NCI-H2171 treated with DMSO at 0.1 percent for 48 hours (cell line): ENCODE measurements at regions not wholly inside any gene's neighbourhood (a gene's known extent, or its start where the extent isn't known, plus 50 kb on each side); places are given as distances from the start of the nearest gene placed in this dataset.

Source experiments
- DNase-seq: peaks from one replicate; lab custom pipeline; 2025; lab: John Stamatoyannopoulos, UW

- DNase-seq = no peak
These were observed 148.3 kb upstream of the GJB5 start for GRCh38 chr1:34606504-34606903.

- DNase-seq = no peak
These were observed 144.8 kb upstream of the GJB5 start for GRCh38 chr1:34610063-34610462.

- no peak for DNase-seq
These were observed 143.3 kb upstream of the GJB5 start for GRCh38 chr1:34611571-34611970.

- DNase-seq = no peak
These were observed 142.6 kb upstream of the GJB5 start for GRCh38 chr1:34612091-34612827.

- no peak for DNase-seq
These were observed 137.3 kb upstream of the GJB5 start for GRCh38 chr1:34617321-34618118.

- DNase-seq = no peak
These were observed 136.5 kb upstream of the GJB5 start for GRCh38 chr1:34618381-34618780.

- DNase-seq = peak; percentile 95
These were observed 135.6 kb upstream of the GJB5 start for GRCh38 chr1:34619256-34619655.

- no peak for DNase-seq
These were observed 132.9 kb upstream of the GJB5 start for GRCh38 chr1:34621916-34622315.

- DNase-seq = no peak
These were observed 129.3 kb upstream of the GJB5 start for GRCh38 chr1:34625521-34626015.

GRCh38 chr1:34627465-34628240 is 127.2 kb upstream of the GJB5 start:
- no peak for DNase-seq

GRCh38 chr1:34631126-34631525 is 123.7 kb upstream of the GJB5 start:
- no peak for DNase-seq

- DNase-seq = no peak
These were observed 115.1 kb upstream of the GJB5 start for GRCh38 chr1:34639701-34640100.

GRCh38 chr1:34640654-34641401 is 114.0 kb upstream of the GJB5 start:
- DNase-seq = no peak

GRCh38 chr1:34642679-34643078 is 112.2 kb upstream of the GJB5 start:
- DNase-seq = no peak

GRCh38 chr1:34645109-34645688 is 109.6 kb upstream of the GJB5 start:
- peak; percentile 16 for DNase-seq

- peak; percentile 5 for DNase-seq
These were observed 108.9 kb upstream of the GJB5 start for GRCh38 chr1:34645919-34646318.

- no peak for DNase-seq
These were observed 106.3 kb upstream of the GJB5 start for GRCh38 chr1:34648501-34648900.

- DNase-seq = no peak
These were observed 104.8 kb upstream of the GJB5 start for GRCh38 chr1:34650090-34650489.

GRCh38 chr1:34650800-34651199 is 104.0 kb upstream of the GJB5 start:
- DNase-seq = no peak

- DNase-seq = no peak
These were observed 101.7 kb upstream of the GJB5 start for GRCh38 chr1:34653110-34653509.

GRCh38 chr1:34655206-34655874 is 99.5 kb upstream of the GJB5 start:
- DNase-seq = no peak
